Gastroesophageal sphincter (tissue), 3 donors: ENCODE measurements at regions not wholly inside any gene's neighbourhood (a gene's known extent, or its start where the extent isn't known, plus 50 kb on each side); places are given as distances from the start of the nearest gene placed in this dataset.

ENCODE experiments used
- CTCF ChIP-seq, 4 experiments: fragments of 200-600 bp in 2 of 4; fragments of 450-650 bp in 2 of 4; sonication (generic) in 1 of 4; IDR thresholded peaks; one replicate each; pipeline ENCODE4 v1.5.1; 2017 to 2019; ENCODE audit warnings: antibody characterized with exemption in 4 of 4, mild to moderate bottlenecking in 2 of 4, moderate library complexity in 2 of 4
- EP300 ChIP-seq: sonication (generic); formaldehyde crosslinking; IDR thresholded peaks from one replicate; pipeline ENCODE4 v1.6.1; 2017; ENCODE audit warnings: antibody characterized with exemption, mild to moderate bottlenecking
- POLR2A ChIP-seq, 2 donors: fragments of 450-650 bp; IDR thresholded peaks; one replicate each; pipeline ENCODE4 v1.6.1; 2017; ENCODE audit warnings: antibody characterized with exemption in 2 of 2, mild to moderate bottlenecking in 2 of 2, moderate library complexity in 1 of 2
- POLR2AphosphoS5 ChIP-seq: sonication (generic); formaldehyde crosslinking; IDR thresholded peaks from one replicate; pipeline ENCODE4 v1.6.1; 2017; ENCODE audit warnings: antibody characterized with exemption

- TF ChIP-seq POLR2AphosphoS5 (no peak), POLR2A (IDR thresholded peaks at IDR 0.05) (no peak), CTCF (IDR thresholded peaks at IDR 0.05) (no peak), EP300 (no peak)
Measured at GRCh38 chr3:101995371-101996046, 146.2 kb downstream of the NFKBIZ start.
